ENCODE measurements at regions not wholly inside any gene's neighbourhood (a gene's known extent, or its start where the extent isn't known, plus 50 kb on each side); places are given as distances from the start of the nearest gene placed in this dataset.

GRCh38 chr5:114648940-114649339, 287.1 kb downstream of the KCNN2 start:
- H3K27ac ChIP-seq, result no peak overlapping the region
- ATAC-seq (no peak), FAIRE-seq (no peak), DNase-seq (no peak)
- no peak overlapping the region for H3K4me3 ChIP-seq
- no peaks in the 10 kb centered on the region for H3K27me3 ChIP-seq
- intact Hi-C loops (cut with DNase I), result no loop called here
- H3K36me3 ChIP-seq, result no peaks in the 10 kb centered on the region
- H3K4me1 ChIP-seq, result no peaks in the 10 kb centered on the region
- TF ChIP-seq CTCF (IDR thresholded peaks at IDR 0.05), result no peak
- H3K9me3 ChIP-seq, result no peaks in the 10 kb centered on the region
- WGBS, 2 donors, result 53 to 65% methylated on average over 2 of the region's 2 CpGs

- ATAC-seq, result no peak
- Histone ChIP-seq H3K36me3 (no peaks in the 10 kb centered on the region), H3K4me3 (no peak overlapping the region), H3K27ac (no peak overlapping the region), H3K27me3 (no peaks in the 10 kb centered on the region), H3K9me3 (no peaks in the 10 kb centered on the region), H3K4me1 (no peaks in the 10 kb centered on the region)
- intact Hi-C loops (cut with DNase I), result no loop called here
- FAIRE-seq, result no peak
- DNase-seq, result no peak
- no peak for TF ChIP-seq CTCF (IDR thresholded peaks at IDR 0.05)
These were observed 282.7 kb downstream of the KCNN2 start for GRCh38 chr5:114644576-114644975.

- no peak for ATAC-seq
- TF ChIP-seq CTCF (IDR thresholded peaks at IDR 0.05), result no peak
- DNase-seq, result no peak
- Histone ChIP-seq H3K4me1 (no peaks in the 10 kb centered on the region), H3K9me3 (no peaks in the 10 kb centered on the region), H3K4me3 (no peak overlapping the region), H3K36me3 (no peaks in the 10 kb centered on the region), H3K27ac (no peak overlapping the region), H3K27me3 (no peaks in the 10 kb centered on the region)
- intact Hi-C loops (cut with DNase I), result no loop called here
- 48 to 55% methylated on average over 3 of the region's 3 CpGs for WGBS, 2 donors
- no peak for FAIRE-seq
These were observed 274.4 kb downstream of the KCNN2 start for GRCh38 chr5:114636271-114636670.

- H3K36me3 ChIP-seq, result no peaks in the 10 kb centered on the region
- ATAC-seq, result no peak
- DNase-seq, result no peak
- WGBS, 2 donors, result 44 to 51% methylated on average over 5 of the region's 5 CpGs
- no peak overlapping the region for H3K27ac ChIP-seq
- no peaks in the 10 kb centered on the region for H3K27me3 ChIP-seq
- no peaks in the 10 kb centered on the region for H3K4me1 ChIP-seq
- FAIRE-seq, result no peak
- no peak for TF ChIP-seq CTCF (IDR thresholded peaks at IDR 0.05)
- H3K4me3 ChIP-seq, result no peak overlapping the region
- no peaks in the 10 kb centered on the region for H3K9me3 ChIP-seq
- intact Hi-C loops (cut with DNase I), result no loop called here
These were observed 273.4 kb downstream of the KCNN2 start for GRCh38 chr5:114634967-114635901.

GRCh38 chr5:114634517-114634916, 272.6 kb downstream of the KCNN2 start:
- Histone ChIP-seq H3K9me3 (no peaks in the 10 kb centered on the region), H3K4me1 (no peaks in the 10 kb centered on the region), H3K27me3 (no peaks in the 10 kb centered on the region), H3K4me3 (no peak overlapping the region), H3K36me3 (no peaks in the 10 kb centered on the region), H3K27ac (no peak overlapping the region)
- no peak for FAIRE-seq
- TF ChIP-seq CTCF (IDR thresholded peaks at IDR 0.05), result no peak
- intact Hi-C loops (cut with DNase I), result no loop called here
- DNase-seq, result no peak
- WGBS, 2 donors, result 80 to 86% methylated on average over 2 of the region's 2 CpGs
- no peak for ATAC-seq
